Endodermal cell (in vitro differentiated cells): ENCODE measurements at regions not wholly inside any gene's neighbourhood (a gene's known extent, or its start where the extent isn't known, plus 50 kb on each side); places are given as distances from the start of the nearest gene placed in this dataset.

ENCODE experiments used
- DNase-seq: peaks from one replicate; pipeline ENCODE4 v3.0.0-alpha.2; 2017
- H3K27ac ChIP-seq: 2 replicates; pipeline ENCODE4 v1.5.1; 2013; ENCODE audit warnings: mild to moderate bottlenecking, low read depth, low read length, moderate library complexity
- H3K27me3 ChIP-seq: 2 replicates; pipeline ENCODE4 v1.6.1; 2013; ENCODE audit warnings: mild to moderate bottlenecking, low read length, moderate library complexity; ENCODE audit not compliant: insufficient read depth, control insufficient read depth, poor library complexity, severe bottlenecking
- H3K36me3 ChIP-seq: 2 replicates; pipeline ENCODE4 v1.7.0; 2013; ENCODE audit warnings: mild to moderate bottlenecking, low read length, moderate library complexity; ENCODE audit not compliant: control insufficient read depth, insufficient read depth
- H3K4me1 ChIP-seq: one replicate; pipeline ENCODE4 v1.7.0; 2013; ENCODE audit warnings: low read length; ENCODE audit not compliant: control insufficient read depth, insufficient read depth
- H3K4me3 ChIP-seq: 2 replicates; pipeline ENCODE4 v1.5.1; 2013; ENCODE audit warnings: mild to moderate bottlenecking, low read length, moderate library complexity
- H3K9ac ChIP-seq: 2 replicates; pipeline ENCODE4 v1.6.1; 2013; ENCODE audit warnings: mild to moderate bottlenecking, low read length, moderate library complexity; ENCODE audit not compliant: poor library complexity, severe bottlenecking; ENCODE audit errors: extremely low read depth
- H3K9me3 ChIP-seq: 2 replicates; pipeline ENCODE4 v1.6.1; 2013; ENCODE audit warnings: mild to moderate bottlenecking, low read length, moderate library complexity; ENCODE audit not compliant: control insufficient read depth
- H3K27ac Mint-ChIP-seq: 2 replicates; pipeline ENCODE4 v1.8.0; 2020; ENCODE audit warnings: mixed read lengths
- H3K27me3 Mint-ChIP-seq: 2 replicates; pipeline ENCODE4 v1.8.0; 2021; ENCODE audit warnings: mild to moderate bottlenecking, mixed read lengths; ENCODE audit not compliant: insufficient read depth
- H3K36me3 Mint-ChIP-seq: 2 replicates; pipeline ENCODE4 v1.8.0; 2020; ENCODE audit warnings: low read depth, mixed read lengths
- H3K4me1 Mint-ChIP-seq: 2 replicates; pipeline ENCODE4 v1.8.0; 2020; ENCODE audit warnings: mixed read lengths
- H3K4me3 Mint-ChIP-seq: 2 replicates; pipeline ENCODE4 v1.8.0; 2020; ENCODE audit warnings: mild to moderate bottlenecking, moderate library complexity, mixed read lengths
- H3K9me3 Mint-ChIP-seq: 2 replicates; pipeline ENCODE4 v1.8.0; 2020; ENCODE audit warnings: mild to moderate bottlenecking, mixed read lengths
- CTCF ChIP-seq: fragments of 200-600 bp; sonication (generic); conservative IDR thresholded peaks from 2 replicates; pipeline ENCODE4 v1.5.0; 2021; ENCODE audit warnings: antibody characterized with exemption, mild to moderate bottlenecking
- WGBS, 2 experiments: methylation state at CpG; one replicate each; pipeline versions ENCODE4 v1.1.5 to v1.1.7; 2013; ENCODE audit warnings: missing lambda C conversion rate in 2 of 2, mixed read lengths in 1 of 2; ENCODE audit not compliant: insufficient coverage in 1 of 2, insufficient read length in 1 of 2; 5-methylcytosine and 5-hydroxymethylcytosine counted together

- Mint-ChIP-seq H3K27ac (no peak overlapping the region), H3K4me3 (no peak overlapping the region), H3K9me3 (no peaks in the 10 kb centered on the region), H3K4me1 (no peaks in the 10 kb centered on the region), H3K27me3 (no peaks in the 10 kb centered on the region), H3K36me3 (no peaks in the 10 kb centered on the region)
- H3K9me3 ChIP-seq, result no peaks in the 10 kb centered on the region
- H3K4me3 ChIP-seq, result no peak overlapping the region
- WGBS, 2 experiments, result 94 to 96% methylated on average over 4 of the region's 4 CpGs
- TF ChIP-seq CTCF, result no peak
- no peak for DNase-seq
- H3K27ac ChIP-seq, result no peak overlapping the region
- no peaks in the 10 kb centered on the region for H3K4me1 ChIP-seq
- no peak overlapping the region for H3K9ac ChIP-seq
- no peaks in the 10 kb centered on the region for H3K36me3 ChIP-seq
- H3K27me3 ChIP-seq, result no peaks in the 10 kb centered on the region
These were observed 178.3 kb upstream of the PLEKHG7 start for GRCh38 chr12:92524489-92524888.

DNA sequence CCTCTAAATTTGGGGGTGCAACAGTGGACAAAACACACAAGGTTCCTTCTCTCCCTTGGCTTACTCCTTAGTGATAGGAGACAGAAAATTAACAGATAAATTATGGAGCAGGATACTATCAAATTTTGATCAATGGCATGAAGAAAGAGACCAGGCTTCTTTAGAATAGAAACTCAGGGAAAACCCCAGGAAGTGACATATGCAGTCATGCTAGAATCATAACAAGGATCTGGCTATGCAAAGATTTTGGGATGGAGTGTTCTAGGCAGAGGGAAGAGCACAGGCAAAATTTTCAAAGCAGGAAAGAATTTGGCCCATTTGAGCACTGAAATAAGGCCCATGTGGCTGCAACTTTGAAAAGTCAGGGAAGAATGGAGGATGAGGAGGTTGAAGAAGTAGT, 182.3 kb upstream of the PLEKHG7 start:
- TF ChIP-seq CTCF, result no peak
- no peaks in the 10 kb centered on the region for H3K9me3 ChIP-seq
- H3K36me3 Mint-ChIP-seq, result no peaks in the 10 kb centered on the region
- H3K27me3 Mint-ChIP-seq, result no peaks in the 10 kb centered on the region
- no peaks in the 10 kb centered on the region for H3K27me3 ChIP-seq
- H3K9ac ChIP-seq, result no peak overlapping the region
- H3K27ac ChIP-seq, result no peak overlapping the region
- H3K4me1 Mint-ChIP-seq, result no peaks in the 10 kb centered on the region
- no peak overlapping the region for H3K4me3 ChIP-seq
- H3K4me3 Mint-ChIP-seq, result no peak overlapping the region
- DNase-seq, result no peak
- no peaks in the 10 kb centered on the region for H3K4me1 ChIP-seq
- H3K36me3 ChIP-seq, result no peaks in the 10 kb centered on the region
- H3K9me3 Mint-ChIP-seq, result no peaks in the 10 kb centered on the region
- H3K27ac Mint-ChIP-seq, result no peak overlapping the region

GRCh38 chr12:92519284-92519683, 183.5 kb upstream of the PLEKHG7 start:
- no peaks in the 10 kb centered on the region for H3K36me3 ChIP-seq
- H3K36me3 Mint-ChIP-seq, result no peaks in the 10 kb centered on the region
- no peak overlapping the region for H3K4me3 ChIP-seq
- no peaks in the 10 kb centered on the region for H3K4me1 Mint-ChIP-seq
- no peaks in the 10 kb centered on the region for H3K9me3 Mint-ChIP-seq
- H3K4me1 ChIP-seq, result no peaks in the 10 kb centered on the region
- H3K27me3 ChIP-seq, result no peaks in the 10 kb centered on the region
- H3K27me3 Mint-ChIP-seq, result no peaks in the 10 kb centered on the region
- WGBS, 2 experiments, result 93 to 100% methylated on average over 1 of the region's 1 CpG
- H3K9ac ChIP-seq, result no peak overlapping the region
- DNase-seq, result no peak
- H3K9me3 ChIP-seq, result no peaks in the 10 kb centered on the region
- no peak for TF ChIP-seq CTCF
- no peak overlapping the region for H3K27ac ChIP-seq
- H3K27ac Mint-ChIP-seq, result no peak overlapping the region
- no peak overlapping the region for H3K4me3 Mint-ChIP-seq
